Endothelial cell of umbilical vein (primary cell): ENCODE measurements at regions not wholly inside any gene's neighbourhood (a gene's known extent, or its start where the extent isn't known, plus 50 kb on each side); places are given as distances from the start of the nearest gene placed in this dataset.

Experiments used
- BruUV-seq: library from RNA; stranded (reverse); fragments of 400-500 nt; replicated peaks from 2 replicates; lab custom pipeline; 2021; lab: Mats Ljungman, UMichigan
- CTCF ChIA-PET: fragments of 300-600, 350-600 bp; sonication (Branson Sonifier 250); formaldehyde crosslinking; loops from one replicate; lab custom pipeline; 2021; ENCODE audit warnings: antibody characterized with exemption, inconsistent platforms; lab: Charles Lee
- POLR2A ChIA-PET: fragments of 300-600, 350-600 bp; sonication (Branson Sonifier 250); formaldehyde crosslinking; loops from one replicate; lab custom pipeline; 2021; ENCODE audit warnings: antibody characterized with exemption, inconsistent platforms; lab: Charles Lee
- DNase-seq: peaks from one replicate; pipeline ENCODE4 v3.0.0-alpha.2; 2011; ENCODE audit warnings: low read depth, low spot score
- FAIRE-seq: peaks from 2 replicates; lab custom pipeline; 2011; peaks lifted over from hg19 to GRCh38; lab: Jason Lieb, UNC
- H2AFZ ChIP-seq: 2 replicates; pipeline ENCODE4 v1.6.0; 2012; ENCODE audit warnings: low read depth, low read length, control low read depth, inconsistent platforms
- H3K27ac ChIP-seq: 2 replicates; pipeline ENCODE4 v1.5.1; 2011; ENCODE audit warnings: low read depth, mild to moderate bottlenecking, control low read depth, low read length, moderate library complexity; ENCODE audit not compliant: insufficient read depth
- H3K27me3 ChIP-seq, 2 experiments: 2 replicates each; pipeline versions ENCODE4 v1.6.0 to v1.6.1; 2011; ENCODE audit warnings: low read length in 2 of 2, mixed read lengths in 1 of 2; ENCODE audit not compliant: control insufficient read depth in 2 of 2, insufficient read depth in 2 of 2
- H3K36me3 ChIP-seq, 2 experiments: 2 replicates in 1 of 2; 3 replicates in 1 of 2; pipeline ENCODE4 v1.5.1; 2011; ENCODE audit warnings: low read length in 2 of 2, mild to moderate bottlenecking in 1 of 2, moderate library complexity in 1 of 2; ENCODE audit not compliant: control insufficient read depth in 2 of 2, insufficient read depth in 2 of 2; ENCODE audit errors: extremely low read depth in 1 of 2
- H3K4me1 ChIP-seq: 3 replicates; pipeline ENCODE4 v1.5.1; 2011; ENCODE audit warnings: mild to moderate bottlenecking, low read length; ENCODE audit not compliant: control insufficient read depth, insufficient read depth; ENCODE audit errors: extremely low read depth
- H3K4me2 ChIP-seq: 2 replicates; pipeline ENCODE4 v1.6.1; 2011; ENCODE audit warnings: low read length, control low read depth, mixed read lengths; ENCODE audit not compliant: insufficient read depth
- H3K4me3 ChIP-seq, 3 experiments: fragments of 200-600 bp in 1 of 3; sonication (generic), shearing (Covaris generic) in 1 of 3; replicated peaks in 1 of 3; 2 replicates each; pipeline ENCODE4 v1.5.1; 2011 to 2016; ENCODE audit warnings: control low read depth in 3 of 3, low read length in 3 of 3, mild to moderate bottlenecking in 2 of 3, inconsistent platforms in 1 of 3, low read depth in 1 of 3, moderate library complexity in 1 of 3; ENCODE audit not compliant: insufficient read depth in 1 of 3
- H3K79me2 ChIP-seq: 2 replicates; pipeline ENCODE4 v1.6.0; 2012; ENCODE audit warnings: low read length, inconsistent platforms; ENCODE audit not compliant: control insufficient read depth, insufficient read depth
- H3K9ac ChIP-seq: replicated peaks from 2 replicates; pipeline ENCODE3; 2011; ENCODE audit warnings: low read length, control low read depth; ENCODE audit not compliant: insufficient read depth; ENCODE audit errors: extremely low read depth
- H3K9me1 ChIP-seq: replicated peaks from 3 replicates; pipeline ENCODE4 v1.6.0; 2011; ENCODE audit warnings: mild to moderate bottlenecking, low read length; ENCODE audit not compliant: control insufficient read depth, insufficient read depth; ENCODE audit errors: extremely low read depth
- H3K9me3 ChIP-seq: replicated peaks from 2 replicates; pipeline ENCODE4 v1.5.1; 2012; ENCODE audit warnings: low read length, inconsistent platforms; ENCODE audit not compliant: control insufficient read depth, insufficient read depth
- H4K20me1 ChIP-seq: replicated peaks from 2 replicates; pipeline ENCODE3; 2011; ENCODE audit warnings: mild to moderate bottlenecking, low read length; ENCODE audit not compliant: control insufficient read depth, insufficient read depth; ENCODE audit errors: extremely low read depth
- CTCF ChIP-seq, 2 donors: IDR thresholded peaks; 1 replicate in 1 of 2; 2 replicates in 1 of 2; pipeline ENCODE4 v1.5.1; 2011; ENCODE audit warnings: low read length in 2 of 2, mild to moderate bottlenecking in 2 of 2, moderate library complexity in 2 of 2, control low read depth in 1 of 2, inconsistent platforms in 1 of 2, low read depth in 1 of 2; ENCODE audit not compliant: insufficient read depth in 1 of 2; ENCODE audit errors: extremely low read depth in 1 of 2
- EZH2 ChIP-seq: IDR thresholded peaks from 2 replicates; pipeline ENCODE4 v1.6.1; 2012; ENCODE audit warnings: borderline replicate concordance, low read depth, mild to moderate bottlenecking, moderate library complexity, low read length, inconsistent platforms; ENCODE audit not compliant: severe bottlenecking
- FOS ChIP-seq: IDR thresholded peaks from 2 replicates; pipeline ENCODE4 v1.6.1; 2011; ENCODE audit warnings: mild to moderate bottlenecking, low read length, moderate library complexity, borderline replicate concordance; ENCODE audit not compliant: insufficient read depth
- GATA2 ChIP-seq: IDR thresholded peaks from 2 replicates; pipeline ENCODE4 v1.7.0; 2011; ENCODE audit warnings: low read depth, mild to moderate bottlenecking, moderate library complexity, mixed read lengths, low read length; ENCODE audit not compliant: insufficient read length, insufficient read depth
- JUN ChIP-seq: IDR thresholded peaks from 2 replicates; pipeline ENCODE4 v1.6.1; 2011; ENCODE audit warnings: borderline replicate concordance, low read depth; ENCODE audit not compliant: insufficient read length, insufficient read depth
- MAX ChIP-seq: IDR thresholded peaks from 2 replicates; pipeline ENCODE4 v1.6.1; 2011; ENCODE audit not compliant: insufficient read depth, insufficient read length
- MYC ChIP-seq: IDR thresholded peaks from one replicate; pipeline ENCODE4 v1.6.1; 2011; ENCODE audit warnings: mild to moderate bottlenecking, low read depth, low read length
- POLR2A ChIP-seq: IDR thresholded peaks from 2 replicates; pipeline ENCODE4 v1.6.1; 2012; ENCODE audit warnings: low read depth, mild to moderate bottlenecking, control low read depth, low read length
- POLR2AphosphoS5 ChIP-seq: IDR thresholded peaks from 2 replicates; pipeline ENCODE4 v1.6.1; 2012; ENCODE audit warnings: low read depth, mild to moderate bottlenecking, control low read depth, low read length, moderate library complexity; ENCODE audit not compliant: insufficient read depth
- dilution Hi-C: fragments of 300-500 bp; cut with MboI; formaldehyde crosslinking; loops from one replicate; pipeline ENCODE4 v1.15.0; 2019; ENCODE audit warnings: low sequenced_read_pairs; ENCODE audit not compliant: extremely low pct_ligation_motif_present
- intact Hi-C: fragments of 100-400 bp; cut with micrococcal nuclease; formaldehyde crosslinking; loops from one replicate; pipeline ENCODE4 v1.10.0; 2022

- ChIA-PET POLR2A (no interaction called here), CTCF (no interaction called here)
- no TSS peak for BruUV-seq
- H3K36me3 ChIP-seq, result no peaks in the 10 kb centered on the region
- no peaks in the 10 kb centered on the region for H3K9me1 ChIP-seq
- no peak for TF ChIP-seq CTCF (IDR thresholded peaks at IDR 0.05; ENCODE audit: extremely low read depth in 1 of 2, insufficient read depth in 1 of 2, low read depth in 1 of 2, low read length in 2 of 2)
- TF ChIP-seq GATA2, result no peak
- TF ChIP-seq MYC, result no peak
- no peak for TF ChIP-seq POLR2AphosphoS5
- no peak for TF ChIP-seq FOS
- no peak for TF ChIP-seq MAX
- TF ChIP-seq POLR2A, result no peak
- TF ChIP-seq JUN, result no peak
- TF ChIP-seq EZH2, result no peak
- no peak for FAIRE-seq
- dilution Hi-C loops, result no loop called here
- H3K27me3 ChIP-seq, result no peaks in the 10 kb centered on the region
- H4K20me1 ChIP-seq, result no peaks in the 10 kb centered on the region
- no peaks in the 10 kb centered on the region for H3K79me2 ChIP-seq
- no peak overlapping the region for H2AFZ ChIP-seq
- no peak overlapping the region for H3K27ac ChIP-seq
- no peak overlapping the region for H3K9ac ChIP-seq
- H3K4me2 ChIP-seq, result no peak overlapping the region
- no peak for DNase-seq
- no peaks in the 10 kb centered on the region for H3K9me3 ChIP-seq
- no peak overlapping the region for H3K4me3 ChIP-seq
- intact Hi-C loops, result no loop called here
- no peaks in the 10 kb centered on the region for H3K4me1 ChIP-seq
These were observed 1206.4 kb upstream of the ADGRL4 start for GRCh38 chr1:80212948-80213347.
